Trophoblast cell (in vitro differentiated cells and primary cell): ENCODE measurements at regions not wholly inside any gene's neighbourhood (a gene's known extent, or its start where the extent isn't known, plus 50 kb on each side); places are given as distances from the start of the nearest gene placed in this dataset.

Experiments
- DNase-seq, 2 donors: peaks; one replicate each; pipeline ENCODE4 v3.0.0-alpha.2; 2016
- H2AFZ ChIP-seq: 2 replicates; pipeline ENCODE4 v1.6.1; 2013; ENCODE audit warnings: low read length, moderate library complexity, mild to moderate bottlenecking; ENCODE audit not compliant: insufficient read depth, poor library complexity
- H2AK5ac ChIP-seq: 2 replicates; pipeline ENCODE4 v1.6.1; 2013; ENCODE audit warnings: mild to moderate bottlenecking, low read length
- H2BK120ac ChIP-seq: 2 replicates; pipeline ENCODE4 v1.6.1; 2013; ENCODE audit warnings: low read length, mild to moderate bottlenecking, moderate library complexity; ENCODE audit not compliant: insufficient read depth, poor library complexity
- H2BK12ac ChIP-seq: 2 replicates; pipeline ENCODE4 v1.6.1; 2013; ENCODE audit warnings: mild to moderate bottlenecking, low read length, moderate library complexity
- H2BK5ac ChIP-seq: 2 replicates; pipeline ENCODE4 v1.6.1; 2013; ENCODE audit warnings: low read length, low read depth, moderate library complexity, mild to moderate bottlenecking; ENCODE audit not compliant: poor library complexity
- H3K14ac ChIP-seq: 2 replicates; pipeline ENCODE4 v1.6.1; 2013; ENCODE audit warnings: mild to moderate bottlenecking, low read length
- H3K18ac ChIP-seq: 2 replicates; pipeline ENCODE4 v1.6.1; 2013; ENCODE audit warnings: mild to moderate bottlenecking, low read length
- H3K23ac ChIP-seq: 2 replicates; pipeline ENCODE4 v1.6.1; 2013; ENCODE audit warnings: low read length
- H3K27ac ChIP-seq: 2 replicates; pipeline ENCODE4 v1.5.1; 2013; ENCODE audit warnings: low read depth, mild to moderate bottlenecking, inconsistent platforms, low read length, moderate library complexity
- H3K27me3 ChIP-seq: 2 replicates; pipeline ENCODE4 v1.6.1; 2013; ENCODE audit warnings: inconsistent platforms, mild to moderate bottlenecking, low read length, moderate library complexity; ENCODE audit not compliant: insufficient read depth
- H3K36me3 ChIP-seq, 2 experiments: 1 replicate in 1 of 2; 2 replicates in 1 of 2; pipeline ENCODE4 v1.6.1; 2013; ENCODE audit warnings: low read length in 2 of 2, mild to moderate bottlenecking in 2 of 2, moderate library complexity in 1 of 2; ENCODE audit not compliant: insufficient read depth in 2 of 2, control insufficient read depth in 1 of 2
- H3K4ac ChIP-seq: 2 replicates; pipeline ENCODE4 v1.6.1; 2013; ENCODE audit warnings: low read depth, mild to moderate bottlenecking, low read length, moderate library complexity
- H3K4me1 ChIP-seq, 2 experiments: 1 replicate in 1 of 2; 2 replicates in 1 of 2; pipeline ENCODE4 v1.6.1; 2013; ENCODE audit warnings: low read length in 2 of 2, mild to moderate bottlenecking in 2 of 2, moderate library complexity in 1 of 2; ENCODE audit not compliant: insufficient read depth in 2 of 2, control insufficient read depth in 1 of 2
- H3K4me2 ChIP-seq: 2 replicates; pipeline ENCODE4 v1.6.1; 2013; ENCODE audit warnings: inconsistent platforms, mild to moderate bottlenecking, low read length, moderate library complexity
- H3K4me3 ChIP-seq: 2 replicates; pipeline ENCODE4 v1.5.1; 2013; ENCODE audit warnings: mild to moderate bottlenecking, low read depth, low read length, inconsistent platforms
- H3K79me1 ChIP-seq: one replicate; pipeline ENCODE4 v1.6.1; 2013; ENCODE audit warnings: low read length
- H3K79me2 ChIP-seq: 2 replicates; pipeline ENCODE4 v1.6.1; 2013; ENCODE audit warnings: low read length, mild to moderate bottlenecking; ENCODE audit not compliant: control insufficient read depth, insufficient read depth, poor library complexity
- H3K9ac ChIP-seq: 2 replicates; pipeline ENCODE4 v1.6.1; 2013; ENCODE audit warnings: mild to moderate bottlenecking, low read length
- H3K9me3 ChIP-seq: 2 replicates; pipeline ENCODE4 v1.6.1; 2013; ENCODE audit warnings: low read depth, mild to moderate bottlenecking, control low read depth, inconsistent platforms, low read length; ENCODE audit not compliant: insufficient read depth
- H4K12ac ChIP-seq: 2 replicates; pipeline ENCODE4 v1.6.1; 2013; ENCODE audit warnings: low read depth, mild to moderate bottlenecking, low read length, moderate library complexity
- H4K8ac ChIP-seq: 2 replicates; pipeline ENCODE4 v1.6.1; 2013; ENCODE audit warnings: low read depth, mild to moderate bottlenecking, low read length, moderate library complexity
- H4K91ac ChIP-seq: one replicate; pipeline ENCODE4 v1.6.1; 2013; ENCODE audit warnings: low read depth, mild to moderate bottlenecking, low read length, moderate library complexity
- WGBS: extraction: QIAGEN DNeasy Blood & Tissue Kit; methylation state at CpG from one replicate; pipeline ENCODE4 v1.1.7; 2013; ENCODE audit warnings: missing lambda C conversion rate; ENCODE audit not compliant: insufficient read length, insufficient coverage; ENCODE audit errors: extremely low coverage; 5-methylcytosine and 5-hydroxymethylcytosine counted together

DNA sequence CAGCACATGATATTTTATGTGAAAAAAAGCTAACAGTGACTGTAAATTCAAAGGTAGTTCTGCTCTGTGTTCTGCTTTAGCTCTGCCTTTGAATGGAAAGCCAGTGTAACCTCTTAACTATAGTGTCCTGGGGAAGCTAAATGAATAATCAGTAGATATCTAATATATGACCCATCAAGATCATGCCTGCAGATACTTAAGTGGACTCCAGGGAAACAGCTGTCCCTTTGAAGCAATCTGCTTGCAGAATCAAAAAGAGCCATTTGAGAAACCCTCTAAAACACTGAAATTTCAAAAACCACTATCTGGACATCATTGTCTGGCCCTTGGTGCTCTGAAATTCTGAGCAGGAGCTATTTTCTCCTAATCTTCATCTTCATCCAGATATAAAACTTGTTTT is 104.2 kb upstream of the ADGRL4 start:
- Histone ChIP-seq H4K12ac (no peak overlapping the region), H2AFZ (no peak overlapping the region), H3K4ac (no peak overlapping the region), H2BK120ac (no peak overlapping the region), H3K9me3 (peaks cover 2% of the 10 kb centered on the region), H4K8ac (no peak overlapping the region), H2AK5ac (no peak overlapping the region), H3K9ac (no peak overlapping the region), H3K4me3 (no peak overlapping the region), H2BK12ac (no peak overlapping the region), H3K4me1 (no peaks in the 10 kb centered on the region), H3K23ac (no peak overlapping the region), H2BK5ac (no peak overlapping the region), H3K4me2 (no peak overlapping the region), H4K91ac (no peak overlapping the region), H3K79me2 (no peaks in the 10 kb centered on the region), H3K14ac (no peak overlapping the region), H3K36me3 (no peaks in the 10 kb centered on the region), H3K27ac (no peak overlapping the region), H3K79me1 (no peaks in the 10 kb centered on the region), H3K18ac (no peak overlapping the region), H3K27me3 (no peaks in the 10 kb centered on the region)
- DNase-seq = no peak

DNA sequence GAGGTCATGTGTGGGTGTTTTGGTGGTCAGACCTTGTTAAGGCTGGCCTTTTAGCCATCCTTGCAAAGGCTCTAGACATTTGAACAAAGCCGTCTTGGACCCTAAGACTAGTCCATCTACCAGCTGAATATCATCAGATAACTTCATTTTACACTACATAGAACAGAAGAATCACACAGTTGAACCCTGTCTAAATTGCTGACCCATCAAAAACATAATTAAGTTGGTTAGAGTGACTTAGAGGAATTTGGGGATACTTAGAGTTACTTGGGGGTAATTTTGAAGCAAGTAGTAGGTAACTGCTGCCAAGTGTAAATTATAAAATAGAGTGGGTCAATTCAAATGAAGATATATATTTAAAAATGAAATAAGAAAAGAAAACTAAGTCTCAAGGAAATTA is 102.9 kb upstream of the ADGRL4 start:
- no peak for DNase-seq
- no peak overlapping the region for H2BK120ac ChIP-seq
- no peak overlapping the region for H2AFZ ChIP-seq
- H4K12ac ChIP-seq = no peak overlapping the region
- WGBS = no CpG with 5 or more reads among the region's 1 CpG
- H2AK5ac ChIP-seq = no peak overlapping the region
- no peaks in the 10 kb centered on the region for H3K4me1 ChIP-seq
- H2BK12ac ChIP-seq = no peak overlapping the region
- H3K23ac ChIP-seq = no peak overlapping the region
- H3K27ac ChIP-seq = no peak overlapping the region
- H3K4me2 ChIP-seq = no peak overlapping the region
- no peaks in the 10 kb centered on the region for H3K79me1 ChIP-seq
- no peak overlapping the region for H3K4me3 ChIP-seq
- H3K4ac ChIP-seq = no peak overlapping the region
- no peak overlapping the region for H4K8ac ChIP-seq
- H3K14ac ChIP-seq = no peak overlapping the region
- H4K91ac ChIP-seq = no peak overlapping the region
- no peaks in the 10 kb centered on the region for H3K27me3 ChIP-seq
- no peaks in the 10 kb centered on the region for H3K36me3 ChIP-seq
- no peak overlapping the region for H3K18ac ChIP-seq
- no peak overlapping the region for H2BK5ac ChIP-seq
- no peak overlapping the region for H3K9ac ChIP-seq
- no peaks in the 10 kb centered on the region for H3K9me3 ChIP-seq
- no peaks in the 10 kb centered on the region for H3K79me2 ChIP-seq

DNA sequence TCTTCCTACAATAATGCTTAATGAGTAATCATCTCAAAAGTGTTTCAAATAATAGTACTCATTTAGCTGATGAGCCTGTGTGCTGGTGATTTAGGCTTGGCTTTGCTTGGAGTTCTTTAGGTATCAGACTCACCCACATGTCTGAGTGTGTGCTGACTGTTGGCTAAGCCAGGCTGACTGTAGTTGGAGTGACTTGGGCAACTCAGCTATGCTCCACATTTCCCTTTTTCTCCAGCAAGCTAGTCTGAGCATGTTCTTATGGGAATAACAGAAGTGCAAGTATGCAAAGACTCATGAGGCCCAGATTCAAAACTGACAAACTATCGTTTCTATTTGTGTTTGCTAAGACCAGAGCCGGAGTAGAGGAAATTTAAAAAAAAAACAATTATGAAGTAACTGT is 99.0 kb upstream of the ADGRL4 start:
- no peak overlapping the region for H2BK12ac ChIP-seq
- H3K4me3 ChIP-seq = no peak overlapping the region
- no peak overlapping the region for H3K4me2 ChIP-seq
- no peak overlapping the region for H2BK120ac ChIP-seq
- WGBS = no CpG with 5 or more reads among the region's 2 CpGs
- no peak overlapping the region for H4K91ac ChIP-seq
- no peak overlapping the region for H2AK5ac ChIP-seq
- no peak overlapping the region for H4K12ac ChIP-seq
- no peak overlapping the region for H4K8ac ChIP-seq
- H3K14ac ChIP-seq = no peak overlapping the region
- no peaks in the 10 kb centered on the region for H3K79me2 ChIP-seq
- no peak overlapping the region for H3K23ac ChIP-seq
- H3K9me3 ChIP-seq = no peaks in the 10 kb centered on the region
- no peaks in the 10 kb centered on the region for H3K79me1 ChIP-seq
- H3K4ac ChIP-seq = no peak overlapping the region
- H3K18ac ChIP-seq = no peak overlapping the region
- H2BK5ac ChIP-seq = no peak overlapping the region
- H3K9ac ChIP-seq = no peak overlapping the region
- H3K36me3 ChIP-seq = no peaks in the 10 kb centered on the region
- H3K27me3 ChIP-seq = no peaks in the 10 kb centered on the region
- H3K4me1 ChIP-seq = no peaks in the 10 kb centered on the region
- H2AFZ ChIP-seq = no peak overlapping the region
- DNase-seq = no peak
- H3K27ac ChIP-seq = no peak overlapping the region

DNA sequence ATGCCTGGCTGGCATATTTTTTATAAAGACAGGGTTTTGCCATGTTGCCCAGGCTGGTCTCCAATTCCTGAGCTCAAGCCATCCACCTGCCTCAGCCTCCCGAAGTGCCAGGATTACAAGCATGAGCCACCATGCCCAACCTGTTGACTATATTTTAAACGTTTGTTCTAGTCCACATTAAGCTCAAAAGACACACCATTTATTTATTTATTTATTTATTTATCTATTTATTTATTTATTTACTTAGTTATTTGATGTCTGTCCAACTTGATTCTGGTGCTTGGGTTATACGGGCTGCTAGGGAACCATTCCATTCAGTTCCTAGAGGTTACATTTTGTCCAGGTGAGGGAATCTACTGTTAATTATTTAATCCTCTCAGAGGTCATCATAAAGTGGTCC is 98.1 kb upstream of the ADGRL4 start:
- H3K4ac ChIP-seq = no peak overlapping the region
- H3K79me2 ChIP-seq = no peaks in the 10 kb centered on the region
- no peak overlapping the region for H2AK5ac ChIP-seq
- WGBS = no CpG with 5 or more reads among the region's 3 CpGs
- no peak overlapping the region for H3K4me2 ChIP-seq
- H2BK5ac ChIP-seq = no peak overlapping the region
- no peak overlapping the region for H2AFZ ChIP-seq
- no peaks in the 10 kb centered on the region for H3K4me1 ChIP-seq
- H3K14ac ChIP-seq = no peak overlapping the region
- no peak overlapping the region for H3K23ac ChIP-seq
- H3K9ac ChIP-seq = no peak overlapping the region
- no peak overlapping the region for H4K8ac ChIP-seq
- H3K9me3 ChIP-seq = no peaks in the 10 kb centered on the region
- H4K91ac ChIP-seq = no peak overlapping the region
- no peak overlapping the region for H2BK120ac ChIP-seq
- no peak overlapping the region for H4K12ac ChIP-seq
- no peaks in the 10 kb centered on the region for H3K27me3 ChIP-seq
- no peak overlapping the region for H3K18ac ChIP-seq
- H3K36me3 ChIP-seq = no peaks in the 10 kb centered on the region
- H3K27ac ChIP-seq = no peak overlapping the region
- H3K79me1 ChIP-seq = no peaks in the 10 kb centered on the region
- H3K4me3 ChIP-seq = no peak overlapping the region
- no peak overlapping the region for H2BK12ac ChIP-seq
- DNase-seq = no peak

DNA sequence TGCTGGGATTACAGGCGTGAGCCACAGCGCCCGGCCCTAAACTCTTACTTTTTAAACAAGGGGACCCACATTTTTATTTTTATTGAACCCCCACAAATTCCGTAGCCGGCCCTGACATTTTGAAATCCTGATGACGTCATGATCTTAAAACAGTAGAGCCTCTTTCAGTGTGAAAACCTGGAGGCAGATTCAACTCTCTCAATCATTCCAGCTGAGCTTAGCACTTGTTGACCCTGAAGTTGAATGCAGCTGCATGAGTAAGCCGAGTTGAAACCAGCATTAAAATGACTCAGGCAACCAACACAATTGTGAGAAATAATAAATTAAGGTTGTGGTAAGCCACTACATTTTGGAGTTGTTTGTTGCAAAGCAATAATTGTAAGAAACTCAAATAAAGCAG is 93.9 kb upstream of the ADGRL4 start:
- H3K14ac ChIP-seq = no peak overlapping the region
- no peaks in the 10 kb centered on the region for H3K36me3 ChIP-seq
- no peaks in the 10 kb centered on the region for H3K9me3 ChIP-seq
- H3K18ac ChIP-seq = no peak overlapping the region
- H3K23ac ChIP-seq = no peak overlapping the region
- no peak overlapping the region for H3K4ac ChIP-seq
- DNase-seq = no peak
- no peak overlapping the region for H4K8ac ChIP-seq
- no peak overlapping the region for H3K4me3 ChIP-seq
- H3K79me2 ChIP-seq = no peaks in the 10 kb centered on the region
- no peak overlapping the region for H3K4me2 ChIP-seq
- H2AFZ ChIP-seq = no peak overlapping the region
- no peak overlapping the region for H4K12ac ChIP-seq
- H2BK5ac ChIP-seq = no peak overlapping the region
- H4K91ac ChIP-seq = no peak overlapping the region
- H3K27ac ChIP-seq = no peak overlapping the region
- H3K9ac ChIP-seq = no peak overlapping the region
- no peaks in the 10 kb centered on the region for H3K79me1 ChIP-seq
- no peak overlapping the region for H2AK5ac ChIP-seq
- H2BK120ac ChIP-seq = no peak overlapping the region
- no peaks in the 10 kb centered on the region for H3K27me3 ChIP-seq
- whole genome bisulfite sequencing = no CpG with 5 or more reads among the region's 7 CpGs
- no peak overlapping the region for H2BK12ac ChIP-seq
- no peaks in the 10 kb centered on the region for H3K4me1 ChIP-seq
